Omental fat pad (tissue), 3 donors: ENCODE measurements at regions not wholly inside any gene's neighbourhood (a gene's known extent, or its start where the extent isn't known, plus 50 kb on each side); places are given as distances from the start of the nearest gene placed in this dataset.

Experiments used
- ATAC-seq: fragments of 150-250 bp; one replicate; pipeline ENCODE4 v1.9.1; 2016; ENCODE audit warnings: mild to moderate bottlenecking, moderate library complexity; ENCODE audit not compliant: low FRiP score
- DNase-seq: peaks from one replicate; pipeline ENCODE4 v3.0.0-alpha.2; 2019; ENCODE audit warnings: low spot score
- CTCF ChIP-seq, 3 donors: fragments of 450-650 bp; IDR thresholded peaks; one replicate each; pipeline ENCODE4 v1.5.1; 2016 to 2017; ENCODE audit warnings: antibody characterized with exemption in 3 of 3, mild to moderate bottlenecking in 3 of 3, moderate library complexity in 2 of 3

GRCh38 chr4:185992585-185992984 is 76.4 kb upstream of the TLR3 start:
- ATAC-seq = no peak
- TF ChIP-seq CTCF (IDR thresholded peaks at IDR 0.05) = no peak
- DNase-seq = no peak

DNA sequence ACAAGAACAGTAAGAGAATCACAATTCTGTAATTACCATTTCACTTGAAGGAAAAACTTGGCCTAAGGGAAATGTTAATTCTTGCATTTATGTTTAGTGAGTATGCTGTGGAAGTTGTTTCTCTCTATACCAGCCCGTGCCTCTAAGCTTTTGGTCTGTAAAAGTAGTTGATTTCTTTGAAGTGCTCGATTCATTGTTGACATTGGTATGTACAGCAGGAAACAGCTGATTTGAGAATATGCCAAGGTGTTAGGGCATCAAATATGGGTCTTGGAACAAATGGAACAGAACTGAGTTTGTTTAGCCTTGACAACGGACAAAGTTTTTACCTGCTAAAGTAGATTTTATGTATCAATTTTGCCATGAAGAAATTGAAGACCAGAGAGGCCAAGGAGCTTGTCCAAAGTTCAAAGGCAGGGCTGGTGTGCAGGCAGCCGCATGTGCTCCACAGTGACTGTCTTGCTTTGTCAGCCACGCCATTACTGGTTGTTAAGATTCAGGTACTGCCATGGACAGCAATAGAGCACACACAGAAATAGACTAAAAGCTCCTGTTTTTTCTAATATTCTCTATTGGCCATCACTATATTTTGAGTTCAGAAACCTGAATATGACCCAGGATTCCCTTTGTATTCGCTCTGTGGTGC is 75.5 kb upstream of the TLR3 start:
- DNase-seq (no peak), ATAC-seq (no peak)
- TF ChIP-seq CTCF (IDR thresholded peaks at IDR 0.05) = no peak

DNA sequence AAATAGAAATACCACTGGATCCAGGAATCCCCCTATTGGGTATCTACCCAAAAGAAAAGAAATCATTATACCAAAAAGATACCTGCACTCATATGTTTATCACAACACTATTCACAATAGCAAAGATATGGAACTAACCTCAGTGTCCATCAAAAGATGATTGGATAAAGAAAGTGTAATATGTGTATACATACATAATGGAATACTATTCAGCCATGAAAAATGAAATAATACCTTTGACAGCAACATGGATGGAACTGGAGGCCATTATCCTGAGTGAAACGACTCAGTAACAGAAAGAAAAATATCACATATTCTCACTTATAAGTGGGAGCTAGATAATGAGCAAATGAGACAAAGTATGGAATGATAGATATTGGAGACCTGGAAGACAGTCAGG is 74.2 kb upstream of the TLR3 start:
- ATAC-seq = no peak
- TF ChIP-seq CTCF (IDR thresholded peaks at IDR 0.05) = no peak

DNA sequence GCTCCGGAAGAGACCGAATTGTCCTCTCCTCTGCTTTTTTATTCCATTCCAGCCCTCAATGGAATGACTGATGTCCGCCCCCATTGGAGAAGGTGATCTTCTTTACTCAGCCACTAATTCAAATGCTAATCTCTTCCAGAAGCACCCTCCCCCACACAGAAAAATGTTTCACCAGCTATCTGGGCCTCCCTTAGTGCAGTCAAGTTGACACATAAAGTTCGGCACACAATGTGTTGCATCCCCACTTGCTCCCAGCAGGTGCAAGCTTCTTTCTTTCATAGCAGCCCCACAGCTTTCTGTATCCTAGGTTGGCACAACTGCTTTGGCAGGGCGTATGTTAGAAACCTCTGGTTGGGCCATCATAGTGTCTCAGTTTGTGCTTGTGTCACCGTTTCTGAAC is 73.3 kb upstream of the TLR3 start:
- ATAC-seq (no peak), DNase-seq (no peak)
- TF ChIP-seq CTCF (IDR thresholded peaks at IDR 0.05) = no peak

More for the DNA sequence above, 74.2 kb upstream of the TLR3 start:
- DNase-seq = no peak

DNA sequence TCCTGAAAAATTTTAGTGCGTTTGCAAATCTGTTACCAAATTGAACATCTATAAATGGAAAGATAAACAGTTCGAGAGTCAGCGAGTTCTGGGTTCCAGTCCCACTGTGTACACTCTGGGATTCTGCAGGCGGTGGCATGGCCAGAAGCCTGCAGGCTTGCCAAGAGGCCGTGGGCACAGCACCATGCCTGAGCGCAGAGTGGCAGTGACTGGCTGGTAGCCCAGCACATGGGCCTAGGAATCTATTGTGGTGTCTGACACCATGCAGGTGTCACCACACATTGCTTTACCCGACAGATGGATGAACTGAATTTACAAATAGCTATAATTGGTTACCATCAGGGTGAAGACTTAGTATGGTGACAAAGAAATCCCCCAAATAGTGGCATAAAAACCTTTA is 71.7 kb upstream of the TLR3 start:
- DNase-seq (no peak), ATAC-seq (no peak)
- no peak for TF ChIP-seq CTCF (IDR thresholded peaks at IDR 0.05)

- ATAC-seq (no peak), DNase-seq (no peak)
- no peak for TF ChIP-seq CTCF (IDR thresholded peaks at IDR 0.05)
Measured at GRCh38 chr4:185998791-185999190, 70.2 kb upstream of the TLR3 start.

GRCh38 chr4:185999207-185999606 is 69.7 kb upstream of the TLR3 start:
- ATAC-seq (no peak), DNase-seq (no peak)
- no peak for TF ChIP-seq CTCF (IDR thresholded peaks at IDR 0.05)
